Uterus (tissue), 3 donors: ENCODE measurements at regions not wholly inside any gene's neighbourhood (a gene's known extent, or its start where the extent isn't known, plus 50 kb on each side); places are given as distances from the start of the nearest gene placed in this dataset.

Source experiments
- DNase-seq, 2 donors: peaks; one replicate each; pipeline ENCODE4 v3.0.0-alpha.2; 2019 to 2020
- H3K27ac ChIP-seq, 2 donors: fragments of 200-600 bp; sonication (generic); 1 replicate in 1 of 2; 2 replicates in 1 of 2; pipeline ENCODE4 v1.5.1; 2016 to 2018
- H3K27me3 ChIP-seq, 2 donors: fragments of 200-600 bp; sonication (generic); one replicate each; pipeline ENCODE4 v1.5.1; 2018 to 2019; ENCODE audit warnings: control low read depth in 1 of 2
- H3K36me3 ChIP-seq, 2 donors: fragments of 200-600 bp; sonication (generic); one replicate each; pipeline ENCODE4 v1.5.1; 2019; ENCODE audit warnings: control low read depth in 1 of 2
- H3K4me1 ChIP-seq, 2 donors: fragments of 200-600 bp; sonication (generic); one replicate each; pipeline ENCODE4 v1.5.1; 2018 to 2019; ENCODE audit warnings: control low read depth in 1 of 2
- H3K4me3 ChIP-seq, 2 donors: fragments of 200-600 bp; sonication (generic); 1 replicate in 1 of 2; 2 replicates in 1 of 2; pipeline ENCODE4 v1.5.1; 2018 to 2019; ENCODE audit warnings: mild to moderate bottlenecking in 1 of 2
- H3K9me3 ChIP-seq, 2 donors: fragments of 200-600 bp; sonication (generic); one replicate each; pipeline ENCODE4 v1.5.1; 2019; ENCODE audit warnings: control low read depth in 1 of 2
- POLR2A ChIP-seq, 2 donors: fragments of 450-650 bp; IDR thresholded peaks; one replicate each; pipeline ENCODE4 v1.6.1; 2016; ENCODE audit warnings: antibody characterized with exemption in 2 of 2, mild to moderate bottlenecking in 1 of 2, moderate library complexity in 1 of 2
- intact Hi-C: fragments of 100-400 bp; cut with DNase I; formaldehyde crosslinking; loops from one replicate; pipeline ENCODE4 v1.15.1; 2023; ENCODE audit warnings: low total_unique reads
- TF ChIP-seq, protein P1 (sequence below), 4 experiments: fragments of 200-600 bp in 2 of 4; fragments of 450-650 bp in 2 of 4; sonication (generic) in 2 of 4; IDR thresholded peaks; one replicate each; pipeline ENCODE4 v1.5.1; 2016 to 2019; ENCODE audit warnings: antibody characterized with exemption in 4 of 4, mild to moderate bottlenecking in 2 of 4, moderate library complexity in 1 of 4
- donor health status: DM: yes; HTN: yes; CAD: no.

GRCh38 chr2:172200495-172201085, 97.9 kb upstream of the DLX2 start:
- Histone ChIP-seq H3K9me3 (no peaks in the 10 kb centered on the region), H3K4me3 (no peak overlapping the region), H3K27ac (no peak overlapping the region), H3K27me3 (no peaks in the 10 kb centered on the region), H3K4me1 (no peaks in the 10 kb centered on the region), H3K36me3 (no peaks in the 10 kb centered on the region)
- intact Hi-C loops = no loop called here
- DNase-seq = no peak
- TF ChIP-seq POLR2A (IDR thresholded peaks at IDR 0.05) = no peak
- TF ChIP-seq, protein P1, sequence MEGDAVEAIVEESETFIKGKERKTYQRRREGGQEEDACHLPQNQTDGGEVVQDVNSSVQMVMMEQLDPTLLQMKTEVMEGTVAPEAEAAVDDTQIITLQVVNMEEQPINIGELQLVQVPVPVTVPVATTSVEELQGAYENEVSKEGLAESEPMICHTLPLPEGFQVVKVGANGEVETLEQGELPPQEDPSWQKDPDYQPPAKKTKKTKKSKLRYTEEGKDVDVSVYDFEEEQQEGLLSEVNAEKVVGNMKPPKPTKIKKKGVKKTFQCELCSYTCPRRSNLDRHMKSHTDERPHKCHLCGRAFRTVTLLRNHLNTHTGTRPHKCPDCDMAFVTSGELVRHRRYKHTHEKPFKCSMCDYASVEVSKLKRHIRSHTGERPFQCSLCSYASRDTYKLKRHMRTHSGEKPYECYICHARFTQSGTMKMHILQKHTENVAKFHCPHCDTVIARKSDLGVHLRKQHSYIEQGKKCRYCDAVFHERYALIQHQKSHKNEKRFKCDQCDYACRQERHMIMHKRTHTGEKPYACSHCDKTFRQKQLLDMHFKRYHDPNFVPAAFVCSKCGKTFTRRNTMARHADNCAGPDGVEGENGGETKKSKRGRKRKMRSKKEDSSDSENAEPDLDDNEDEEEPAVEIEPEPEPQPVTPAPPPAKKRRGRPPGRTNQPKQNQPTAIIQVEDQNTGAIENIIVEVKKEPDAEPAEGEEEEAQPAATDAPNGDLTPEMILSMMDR (IDR thresholded peaks at IDR 0.05) = peak in 2 of 4 experiments; percentile 10 to 16

- TF ChIP-seq POLR2A (IDR thresholded peaks at IDR 0.05) = no peak
- Histone ChIP-seq H3K4me3 (no peak overlapping the region), H3K27ac (no peak overlapping the region), H3K27me3 (no peaks in the 10 kb centered on the region), H3K4me1 (no peaks in the 10 kb centered on the region), H3K36me3 (no peaks in the 10 kb centered on the region), H3K9me3 (no peaks in the 10 kb centered on the region)
- intact Hi-C loops = no loop called here
- DNase-seq = no peak
These were observed 101.6 kb upstream of the DLX2 start for GRCh38 chr2:172204309-172204708.

- no peak overlapping the region for H3K27ac ChIP-seq
- no peak for DNase-seq
- H3K9me3 ChIP-seq = no peaks in the 10 kb centered on the region
- H3K4me1 ChIP-seq = no peaks in the 10 kb centered on the region
- intact Hi-C loops = no loop called here
- no peaks in the 10 kb centered on the region for H3K36me3 ChIP-seq
- no peaks in the 10 kb centered on the region for H3K27me3 ChIP-seq
- TF ChIP-seq, protein P1 (IDR thresholded peaks at IDR 0.05) = no peak
- no peak for TF ChIP-seq POLR2A (IDR thresholded peaks at IDR 0.05)
- H3K4me3 ChIP-seq = no peak overlapping the region
These were observed 102.1 kb upstream of the DLX2 start for GRCh38 chr2:172204762-172205161.

- H3K4me3 ChIP-seq = no peak overlapping the region
- H3K36me3 ChIP-seq = no peaks in the 10 kb centered on the region
- H3K27me3 ChIP-seq = no peaks in the 10 kb centered on the region
- DNase-seq = no peak
- H3K27ac ChIP-seq = no peak overlapping the region
- no peaks in the 10 kb centered on the region for H3K9me3 ChIP-seq
- H3K4me1 ChIP-seq = no peaks in the 10 kb centered on the region
- intact Hi-C loops = no loop called here
- TF ChIP-seq, protein P1 (IDR thresholded peaks at IDR 0.05) = no peak
- TF ChIP-seq POLR2A (IDR thresholded peaks at IDR 0.05) = no peak
These were observed 102.6 kb upstream of the DLX2 start for GRCh38 chr2:172205292-172205691.

DNA sequence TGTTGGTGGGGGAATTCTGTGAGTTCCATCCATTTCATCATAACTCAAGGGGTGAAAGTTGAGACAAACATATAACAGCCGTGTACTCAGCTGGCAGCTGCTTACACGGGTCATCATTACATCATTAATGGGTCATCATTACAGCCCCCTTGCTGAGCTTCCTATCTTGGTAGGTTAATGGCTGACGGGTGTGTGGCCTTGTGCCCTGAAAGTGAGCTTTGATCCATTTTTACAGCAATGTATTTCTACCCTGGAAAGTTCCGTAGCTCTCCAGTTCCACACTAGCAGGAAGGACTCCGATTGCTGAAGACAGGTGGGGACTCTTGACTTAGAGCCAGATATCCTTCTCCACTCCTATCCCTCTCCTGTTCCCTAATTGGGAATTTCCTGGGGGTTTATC, 105.2 kb upstream of the DLX2 start:
- intact Hi-C loops = no loop called here
- TF ChIP-seq, protein P1 (IDR thresholded peaks at IDR 0.05) = no peak
- TF ChIP-seq POLR2A (IDR thresholded peaks at IDR 0.05) = no peak

More for the DNA sequence above, 105.2 kb upstream of the DLX2 start:
- Histone ChIP-seq H3K27ac (peak overlapping the region; percentile 58 to 76), H3K36me3 (no peaks in the 10 kb centered on the region), H3K4me3 (no peak overlapping the region), H3K4me1 (no peaks in the 10 kb centered on the region), H3K27me3 (no peaks in the 10 kb centered on the region), H3K9me3 (no peaks in the 10 kb centered on the region)
- no peak for DNase-seq
